NT2/D1 (cell line): ENCODE measurements at regions not wholly inside any gene's neighbourhood (a gene's known extent, or its start where the extent isn't known, plus 50 kb on each side); places are given as distances from the start of the nearest gene placed in this dataset.

Source experiments
- SUZ12 ChIP-seq: IDR thresholded peaks from 2 replicates; pipeline ENCODE4 v1.6.1; 2011; ENCODE audit not compliant: insufficient read length, insufficient read depth; ENCODE audit errors: extremely low read depth
- YY1 ChIP-seq: IDR thresholded peaks from 2 replicates; pipeline ENCODE4 v1.6.1; 2011; ENCODE audit not compliant: insufficient read length, insufficient read depth
- ZNF274 ChIP-seq: IDR thresholded peaks from 2 replicates; pipeline ENCODE4 v1.6.1; 2011; ENCODE audit warnings: mild to moderate bottlenecking, low read depth, low read length

DNA sequence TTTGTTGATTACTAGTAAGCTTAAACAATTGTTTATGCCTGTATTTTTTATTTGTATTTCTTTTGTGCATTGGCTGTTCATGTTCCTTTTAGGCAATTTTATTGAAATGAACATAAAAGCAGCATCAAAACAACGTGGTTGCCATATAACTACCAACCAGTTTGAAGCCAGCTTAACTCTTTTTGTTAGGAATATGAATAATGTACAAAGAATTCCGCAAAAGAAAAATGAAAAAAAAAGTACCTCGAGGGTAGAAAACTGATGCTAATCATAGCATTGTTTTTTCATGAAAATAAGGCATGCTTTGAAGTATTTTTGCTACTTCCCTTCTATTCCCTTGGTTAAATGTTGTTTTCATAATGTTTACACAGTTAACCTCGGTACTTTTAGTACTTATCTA, 1024.0 kb upstream of the SLIT2 start:
- no peak for TF ChIP-seq ZNF274
- TF ChIP-seq YY1, result no peak
- no peak for TF ChIP-seq SUZ12
